ENCODE measurements at regions not wholly inside any gene's neighbourhood (a gene's known extent, or its start where the extent isn't known, plus 50 kb on each side); places are given as distances from the start of the nearest gene placed in this dataset.

DNA sequence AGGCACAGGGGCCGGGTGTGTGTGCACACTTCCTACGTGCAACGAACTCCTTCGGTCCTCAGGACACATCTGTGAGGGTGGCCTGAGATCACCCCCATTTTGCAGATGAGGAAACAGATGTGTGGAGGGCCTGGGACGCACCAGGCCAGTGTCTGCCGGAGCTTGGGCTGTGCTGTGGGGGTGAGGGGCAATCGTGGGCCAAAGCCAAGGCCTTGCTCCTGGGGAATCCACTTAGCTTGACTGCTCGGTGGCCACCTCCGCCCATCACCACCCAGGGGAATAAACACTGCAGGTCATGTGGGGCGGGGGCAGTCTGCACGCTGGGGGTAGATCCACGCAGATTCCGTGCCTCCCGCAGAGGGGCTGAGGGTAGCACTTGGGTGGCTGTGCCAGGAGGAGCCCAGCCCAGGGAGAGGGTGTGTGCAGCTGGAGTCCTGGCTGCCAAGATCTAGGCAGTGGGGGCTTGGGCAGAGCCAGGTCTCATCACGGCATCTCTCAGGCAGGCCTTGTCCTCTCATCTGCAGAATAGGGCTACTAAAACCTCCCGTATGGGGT lies 70.8 kb upstream of the EN2 start:
- Histone ChIP-seq H3K23ac (ENCODE audit: insufficient read length) (no peak overlapping the region), H3K27me3 (replicated peaks in 1 of 4; ENCODE audit: control insufficient read depth in 3 of 4, extremely low read depth in 1 of 4, insufficient read depth in 3 of 4, low read length in 3 of 4) (peaks cover 27 to 40% (median 35%) of the 10 kb centered on the region in 4 experiments), H2BK20ac (ENCODE audit: low read length) (no peak overlapping the region), H3K36me3 (ENCODE audit: control insufficient read depth in 2 of 4, insufficient read depth in 4 of 4, low read length in 3 of 4) (no peaks in the 10 kb centered on the region; a peak in 1 of 8 replicates), H2BK12ac (ENCODE audit: low read depth, low read length) (no peak overlapping the region), H2BK5ac (ENCODE audit: low read depth, low read length) (no peak overlapping the region), H3K79me1 (ENCODE audit: low read depth, low read length) (no peaks in the 10 kb centered on the region), H3K14ac (ENCODE audit: insufficient read length) (no peak overlapping the region), H4K5ac (ENCODE audit: insufficient read length, low read depth, low read length) (no peak overlapping the region), H4K91ac (replicated peaks; ENCODE audit: insufficient read length, low read length) (no peak overlapping the region), H3K4me1 (replicated peaks in 1 of 4; ENCODE audit: control insufficient read depth in 3 of 4, insufficient read depth in 4 of 4, low read length in 3 of 4) (peaks cover 0 to 7% (median 1%) of the 10 kb centered on the region in 4 experiments; a peak in 3 of 7 replicates), H4K20me1 (replicated peaks in 1 of 2; ENCODE audit: control insufficient read depth in 1 of 2, insufficient read depth in 2 of 2, low read length in 2 of 2) (peaks cover 4% of the 10 kb centered on the region in 2 experiments), H3K4me3 (ENCODE audit: extremely low read depth in 1 of 4, insufficient read depth in 2 of 4, low read depth in 3 of 4, low read length in 4 of 4) (no peak overlapping the region), H3K23me2 (ENCODE audit: low read depth, low read length) (no peaks in the 10 kb centered on the region; the same call in 1 of the 2 replicates), H3K9ac (replicated peaks in 1 of 4; ENCODE audit: extremely low read depth in 1 of 4, low read depth in 3 of 4, low read length in 3 of 4) (no peak overlapping the region), H3K9me3 (ENCODE audit: insufficient read depth in 2 of 2, low read depth in 1 of 2, low read length in 1 of 2) (no peaks in the 10 kb centered on the region), H3K4me2 (ENCODE audit: insufficient read depth in 1 of 2, low read depth in 2 of 2, low read length in 2 of 2) (no peak overlapping the region), H3K18ac (ENCODE audit: extremely low read depth, low read length) (no peak overlapping the region), H3K27ac (ENCODE audit: low read depth, low read length) (no peak overlapping the region), H3K79me2 (ENCODE audit: control insufficient read depth in 1 of 2, insufficient read depth in 2 of 2, low read length in 2 of 2) (no peaks in the 10 kb centered on the region), H2AFZ (ENCODE audit: low read length) (no peak overlapping the region), H2BK15ac (ENCODE audit: low read length) (no peak overlapping the region), H2BK120ac (replicated peaks; ENCODE audit: low read depth, low read length) (no peak overlapping the region), H3K4ac (replicated peaks; ENCODE audit: insufficient read length, low read depth, low read length) (no peak overlapping the region), H3K56ac (replicated peaks; ENCODE audit: insufficient read length, low read depth, low read length) (no peak overlapping the region), H4K8ac (ENCODE audit: extremely low read depth, insufficient read depth, low read length) (no peak overlapping the region; the same call in 1 of the 2 replicates), H2AK5ac (ENCODE audit: low read depth, low read length) (no peak overlapping the region)
- WGBS, 2 experiments (ENCODE audit: extremely low coverage in 1 of 2, insufficient coverage in 1 of 2, insufficient read length in 1 of 2, insufficient replicate concordance in 2 of 2, low coverage in 1 of 2, low lambda C conversion rate in 2 of 2, missing lambda C conversion rate in 1 of 2): 89% methylated on average over 13 of the region's 16 CpGs; no CpG with 5 or more reads in 1 of the 2 experiments
- TF ChIP-seq SAP30 (IDR thresholded peaks at IDR 0.05; ENCODE audit: insufficient read depth, insufficient replicate concordance, low read length) (no peak), POLR2A (IDR thresholded peaks at IDR 0.05; ENCODE audit: control extremely low read depth in 1 of 2, low read depth in 2 of 2, low read length in 2 of 2) (no peak), CEBPB (IDR thresholded peaks at IDR 0.05; ENCODE audit: low read depth, low read length) (no peak), BRCA1 (IDR thresholded peaks at IDR 0.05; ENCODE audit: low read depth, low read length) (no peak), MAFK (IDR thresholded peaks at IDR 0.05; ENCODE audit: low read depth, low read length) (no peak)
- ChIA-PET POLR2A (ENCODE audit: partially characterized antibody) (no interaction called here), CTCF (ENCODE audit: partially characterized antibody) (interaction anchor here (1.2 to 3.6 kb wide), 5 partner anchors 9 to 51 kb away, joined by 3 to 18 read pairs (median 5); no protein-coding TSS in a partner anchor)
- FAIRE-seq (no peak), DNase-seq (ENCODE audit: low read depth in 1 of 2, low spot score in 2 of 2) (no peak)
